Type B pancreatic cell (in vitro differentiated cells): ENCODE measurements at regions not wholly inside any gene's neighbourhood (a gene's known extent, or its start where the extent isn't known, plus 50 kb on each side); places are given as distances from the start of the nearest gene placed in this dataset.

Experiments used
- DNase-seq: peaks from one replicate; pipeline ENCODE4 v3.0.0; 2021; ENCODE audit warnings: mixed read lengths; ENCODE audit not compliant: unreplicated experiment; ENCODE audit errors: extremely low spot score
- H3K27ac Mint-ChIP-seq: 2 replicates; pipeline ENCODE4 v1.8.0; 2021; ENCODE audit warnings: mild to moderate bottlenecking, mixed read lengths
- H3K27me3 Mint-ChIP-seq: 2 replicates; pipeline ENCODE4 v1.8.0; 2021; ENCODE audit warnings: mixed read lengths
- H3K36me3 Mint-ChIP-seq: 2 replicates; pipeline ENCODE4 v1.8.0; 2021; ENCODE audit warnings: mixed read lengths
- H3K4me1 Mint-ChIP-seq: one replicate; pipeline ENCODE4 v1.8.0; 2021; ENCODE audit warnings: mixed read lengths; ENCODE audit not compliant: unreplicated experiment
- H3K4me3 Mint-ChIP-seq: 2 replicates; pipeline ENCODE4 v1.8.0; 2021; ENCODE audit warnings: mild to moderate bottlenecking, mixed read lengths
- H3K9me3 Mint-ChIP-seq: 2 replicates; pipeline ENCODE4 v1.8.0; 2021; ENCODE audit warnings: mixed read lengths
- CTCF ChIP-seq: fragments of 200-600 bp; sonication (generic); conservative IDR thresholded peaks from 2 replicates; pipeline ENCODE4 v1.5.0; 2021; ENCODE audit warnings: antibody characterized with exemption, mild to moderate bottlenecking

- no peak overlapping the region for H3K27ac Mint-ChIP-seq
- H3K4me1 Mint-ChIP-seq = no peaks in the 10 kb centered on the region
- H3K27me3 Mint-ChIP-seq = peaks cover 14% of the 10 kb centered on the region
- DNase-seq = no peak
- H3K36me3 Mint-ChIP-seq = no peaks in the 10 kb centered on the region
- no peaks in the 10 kb centered on the region for H3K9me3 Mint-ChIP-seq
- no peak overlapping the region for H3K4me3 Mint-ChIP-seq
- no peak for TF ChIP-seq CTCF
These were observed 134.3 kb upstream of the CDH9 start for GRCh38 chr5:27172693-27173092.

GRCh38 chr5:27171761-27172261, 133.4 kb upstream of the CDH9 start:
- Mint-ChIP-seq H3K9me3 (no peaks in the 10 kb centered on the region), H3K4me1 (no peaks in the 10 kb centered on the region), H3K27me3 (peaks cover 10% of the 10 kb centered on the region), H3K4me3 (no peak overlapping the region), H3K36me3 (no peaks in the 10 kb centered on the region), H3K27ac (no peak overlapping the region)
- no peak for TF ChIP-seq CTCF
- no peak for DNase-seq

- TF ChIP-seq CTCF = no peak
- no peaks in the 10 kb centered on the region for H3K4me1 Mint-ChIP-seq
- no peaks in the 10 kb centered on the region for H3K36me3 Mint-ChIP-seq
- H3K27ac Mint-ChIP-seq = no peak overlapping the region
- no peak for DNase-seq
- peaks cover 5% of the 10 kb centered on the region for H3K9me3 Mint-ChIP-seq
- no peaks in the 10 kb centered on the region for H3K27me3 Mint-ChIP-seq
- no peak overlapping the region for H3K4me3 Mint-ChIP-seq
These were observed 120.4 kb upstream of the CDH9 start for GRCh38 chr5:27158775-27159174.

- H3K27ac Mint-ChIP-seq = no peak overlapping the region
- H3K4me3 Mint-ChIP-seq = no peak overlapping the region
- no peaks in the 10 kb centered on the region for H3K4me1 Mint-ChIP-seq
- H3K27me3 Mint-ChIP-seq = no peaks in the 10 kb centered on the region
- H3K36me3 Mint-ChIP-seq = no peaks in the 10 kb centered on the region
- TF ChIP-seq CTCF = no peak
- H3K9me3 Mint-ChIP-seq = peaks cover 5% of the 10 kb centered on the region
- no peak for DNase-seq
These were observed 119.8 kb upstream of the CDH9 start for GRCh38 chr5:27158171-27158570.

- Mint-ChIP-seq H3K27me3 (no peaks in the 10 kb centered on the region), H3K9me3 (no peaks in the 10 kb centered on the region), H3K27ac (no peak overlapping the region), H3K36me3 (no peaks in the 10 kb centered on the region), H3K4me3 (no peak overlapping the region), H3K4me1 (no peaks in the 10 kb centered on the region)
- DNase-seq = no peak
- no peak for TF ChIP-seq CTCF
These were observed 106.1 kb upstream of the CDH9 start for GRCh38 chr5:27144456-27144855.

GRCh38 chr5:27140831-27141230, 102.4 kb upstream of the CDH9 start:
- no peaks in the 10 kb centered on the region for H3K4me1 Mint-ChIP-seq
- no peak for DNase-seq
- TF ChIP-seq CTCF = no peak
- H3K4me3 Mint-ChIP-seq = no peak overlapping the region
- no peak overlapping the region for H3K27ac Mint-ChIP-seq
- H3K36me3 Mint-ChIP-seq = no peaks in the 10 kb centered on the region
- H3K9me3 Mint-ChIP-seq = no peaks in the 10 kb centered on the region
- no peaks in the 10 kb centered on the region for H3K27me3 Mint-ChIP-seq
